Stimulated activated CD8-positive, alpha-beta memory T cell treated with anti-CD3 and anti-CD28 coated beads, Interleukin-4, amount 100 ng/mL, for 24 hours (primary cell): ENCODE measurements at regions not wholly inside any gene's neighbourhood (a gene's known extent, or its start where the extent isn't known, plus 50 kb on each side); places are given as distances from the start of the nearest gene placed in this dataset.

ENCODE experiments used
- DNase-seq: peaks from one replicate; pipeline ENCODE4 v3.0.0-alpha.2; 2020; ENCODE audit warnings: low read depth

GRCh38 chr5:167594750-167595149 lies 696.7 kb upstream of the WWC1 start:
- DNase-seq = no peak

- no peak for DNase-seq
Measured at GRCh38 chr5:167595196-167595595, 696.2 kb upstream of the WWC1 start.

- DNase-seq = no peak
Measured at GRCh38 chr5:167598166-167598565, 693.3 kb upstream of the WWC1 start.

- DNase-seq = no peak
Measured at GRCh38 chr5:167602067-167602466, 689.4 kb upstream of the WWC1 start.

- no peak for DNase-seq
Measured at GRCh38 chr5:167603135-167603534, 688.3 kb upstream of the WWC1 start.

GRCh38 chr5:167608390-167609272 lies 682.8 kb upstream of the WWC1 start:
- no peak for DNase-seq

- DNase-seq = no peak
Measured at GRCh38 chr5:167614294-167615021, 677.0 kb upstream of the WWC1 start.

- DNase-seq = no peak
Measured at GRCh38 chr5:167616043-167616890, 675.2 kb upstream of the WWC1 start.

- DNase-seq = no peak
Measured at GRCh38 chr5:167623354-167623753, 668.1 kb upstream of the WWC1 start.

DNA sequence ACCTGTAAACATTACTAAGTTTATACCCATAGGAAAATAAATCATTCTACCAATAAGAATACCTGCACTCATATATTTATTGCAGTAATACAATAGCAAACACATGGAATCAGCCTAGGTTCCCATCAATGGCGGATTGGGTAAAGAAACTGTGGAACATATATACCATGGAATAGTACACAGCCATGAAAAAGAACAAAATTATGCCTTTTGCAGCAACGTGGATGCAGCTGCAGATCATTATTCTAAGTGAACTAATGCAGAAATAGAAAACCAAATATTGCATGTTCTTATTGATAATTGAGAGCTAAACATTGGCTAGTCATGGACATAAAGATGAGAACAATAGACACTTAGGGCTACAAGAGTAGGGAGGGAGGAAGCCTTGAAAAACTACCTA lies 667.4 kb upstream of the WWC1 start:
- no peak for DNase-seq

- DNase-seq = no peak
Measured at GRCh38 chr5:167626341-167627123, 664.9 kb upstream of the WWC1 start.

GRCh38 chr5:167629634-167630033 lies 661.8 kb upstream of the WWC1 start:
- DNase-seq = no peak

DNA sequence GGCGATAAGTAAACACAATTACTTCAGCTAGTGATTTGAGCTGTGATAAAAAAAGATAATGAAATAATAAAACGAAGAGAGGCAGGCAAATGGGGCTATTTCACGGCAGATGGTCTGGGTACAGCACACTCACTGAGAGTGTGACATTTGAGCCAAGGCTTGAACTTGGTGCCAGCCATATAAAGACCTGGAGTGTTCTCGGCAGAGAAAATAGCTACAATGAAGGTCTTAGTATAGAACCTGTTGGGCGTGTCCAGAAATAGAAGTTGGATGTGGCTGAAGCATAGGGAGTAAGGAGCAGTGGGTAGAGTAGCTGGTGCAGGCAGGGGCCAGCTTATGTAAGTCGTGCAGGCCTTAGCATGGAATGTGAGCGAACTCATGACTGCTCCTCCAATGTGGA lies 660.3 kb upstream of the WWC1 start:
- DNase-seq = no peak

- DNase-seq = no peak
Measured at GRCh38 chr5:167633114-167633513, 658.3 kb upstream of the WWC1 start.

DNA sequence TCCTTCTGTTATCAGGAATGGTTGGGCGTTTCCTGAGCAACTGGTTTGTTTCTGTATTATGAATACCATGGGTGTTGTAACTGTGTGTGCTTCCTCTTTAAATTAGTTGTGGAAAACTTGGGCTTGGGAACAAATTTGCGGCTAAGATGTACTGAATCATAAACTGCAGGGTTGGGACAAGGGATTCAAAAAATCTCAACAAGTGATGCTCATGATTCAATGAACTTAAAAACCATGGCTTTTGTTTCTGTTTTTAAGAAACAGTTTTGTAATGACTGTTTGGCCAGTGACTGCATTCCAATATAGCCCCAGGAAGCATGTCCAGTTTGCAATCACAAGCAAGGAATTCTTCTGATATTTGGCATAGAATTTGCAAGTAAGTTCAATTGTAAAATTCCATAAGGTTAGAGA lies 657.5 kb upstream of the WWC1 start:
- DNase-seq = no peak

DNA sequence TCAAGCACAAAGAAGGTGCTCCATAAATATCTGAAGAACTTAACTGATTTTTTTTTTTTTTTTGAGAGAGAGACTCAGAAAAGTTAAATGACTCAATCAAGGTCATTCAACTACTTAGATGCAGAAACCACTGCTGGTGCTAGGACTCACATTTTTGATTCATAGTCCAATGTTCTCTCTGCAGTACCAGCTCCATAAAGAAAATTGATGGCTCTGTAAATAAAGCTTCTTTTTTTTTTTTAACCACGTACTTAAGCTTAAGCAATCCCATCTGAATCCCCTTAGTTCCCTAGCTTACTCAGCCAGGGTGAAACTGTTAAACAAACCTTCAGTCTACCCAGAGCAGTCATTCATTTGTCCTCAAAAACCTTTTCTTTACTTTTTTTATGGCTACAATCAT lies 657.0 kb upstream of the WWC1 start:
- DNase-seq = no peak

- no peak for DNase-seq
Measured at GRCh38 chr5:167638816-167639215, 652.6 kb upstream of the WWC1 start.

DNA sequence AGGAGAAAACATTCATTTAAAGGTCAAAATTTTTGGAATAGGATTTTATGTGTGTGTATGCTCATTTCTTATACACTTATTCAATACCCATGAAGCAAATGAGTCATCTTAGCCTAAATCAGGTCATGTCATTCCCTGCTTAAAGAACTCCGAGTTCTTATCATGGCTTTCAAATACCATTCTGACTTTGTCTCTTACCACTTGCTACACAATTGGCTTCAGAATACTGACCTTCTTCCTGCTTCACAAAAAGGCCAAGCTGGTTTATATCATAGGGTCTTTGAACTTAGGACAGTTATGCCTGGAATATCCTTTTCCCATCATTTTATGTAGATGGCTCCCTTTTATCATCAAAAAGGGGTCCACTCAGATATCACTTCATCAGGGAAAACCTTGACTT lies 652.2 kb upstream of the WWC1 start:
- DNase-seq = no peak

GRCh38 chr5:167639766-167640165 lies 651.7 kb upstream of the WWC1 start:
- DNase-seq = no peak

DNA sequence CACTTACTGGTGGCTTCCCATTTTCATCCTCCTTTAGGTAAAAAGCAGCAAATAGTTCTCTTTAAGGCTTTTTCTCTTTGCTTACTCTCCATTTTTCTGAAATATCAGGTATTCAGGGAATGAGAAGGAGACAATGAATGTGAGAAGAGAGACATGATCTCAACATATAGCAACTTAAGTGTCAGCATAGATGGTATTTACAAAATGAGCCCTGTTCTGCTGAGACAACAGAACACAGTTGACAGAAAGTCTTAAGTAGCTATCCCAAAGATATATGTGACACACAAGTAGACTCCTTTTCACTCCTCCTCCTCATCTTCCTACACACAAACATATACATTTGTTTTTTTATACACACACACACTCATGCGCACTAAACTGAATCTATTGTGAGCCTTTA lies 649.3 kb upstream of the WWC1 start:
- DNase-seq = no peak

GRCh38 chr5:167642779-167643517 lies 648.5 kb upstream of the WWC1 start:
- no peak for DNase-seq
